T-helper 1 cell treated with Interleukin-12 subunit alpha and Interleukin-12 subunit beta and Interleukin-4 antibody, amounts not matched to agents 30 μg/mL and 1 μg/mL, for 36 hours (primary cell): ENCODE measurements at regions not wholly inside any gene's neighbourhood (a gene's known extent, or its start where the extent isn't known, plus 50 kb on each side); places are given as distances from the start of the nearest gene placed in this dataset.
A peak's percentile ranks its signal among the peaks of the same experiment; 100 is the strongest.

Source experiments
- H3K27ac Mint-ChIP-seq: one replicate; pipeline ENCODE4 v1.8.0; 2021; ENCODE audit warnings: mild to moderate bottlenecking, mixed read lengths
- H3K27me3 Mint-ChIP-seq: one replicate; pipeline ENCODE4 v1.8.0; 2021; ENCODE audit warnings: low read depth, mixed read lengths
- H3K36me3 Mint-ChIP-seq: one replicate; pipeline ENCODE4 v1.8.0; 2021; ENCODE audit warnings: low read depth, mixed read lengths
- H3K4me1 Mint-ChIP-seq: one replicate; pipeline ENCODE4 v1.8.0; 2021; ENCODE audit warnings: low read depth, mixed read lengths
- H3K4me3 Mint-ChIP-seq: one replicate; pipeline ENCODE4 v1.8.0; 2021; ENCODE audit warnings: mild to moderate bottlenecking, moderate library complexity, mixed read lengths
- H3K9me3 Mint-ChIP-seq: one replicate; pipeline ENCODE4 v1.8.0; 2021; ENCODE audit warnings: mixed read lengths

DNA sequence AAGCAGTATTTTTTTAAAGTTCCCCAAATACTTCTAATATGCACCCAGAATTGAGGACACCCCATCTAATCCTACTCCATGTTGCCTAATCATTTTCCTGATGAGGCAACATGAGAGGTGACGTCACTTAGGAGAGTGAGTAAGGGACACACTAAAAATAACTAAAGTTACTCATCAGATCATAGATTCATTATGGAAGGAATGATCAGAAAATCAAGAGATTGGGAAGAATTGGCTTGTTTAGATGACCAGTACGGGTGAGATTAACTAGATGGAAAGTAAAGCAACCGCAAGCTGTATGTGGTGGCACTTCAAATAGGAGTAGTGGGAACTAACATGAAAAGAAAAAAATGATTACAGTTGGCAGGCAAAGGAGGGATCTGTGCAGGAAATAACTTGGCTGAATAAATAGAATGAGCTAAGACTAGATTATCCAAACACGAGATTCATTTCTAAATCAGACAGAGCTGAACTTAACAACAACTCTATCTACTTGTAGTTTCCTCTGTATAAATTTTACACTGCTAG is 61.4 kb upstream of the CXADR start:
- Mint-ChIP-seq H3K27ac (no peak overlapping the region), H3K4me1 (peaks cover 5% of the 10 kb centered on the region), H3K9me3 (no peaks in the 10 kb centered on the region), H3K36me3 (no peaks in the 10 kb centered on the region), H3K27me3 (peaks cover 7% of the 10 kb centered on the region), H3K4me3 (no peak overlapping the region)

DNA sequence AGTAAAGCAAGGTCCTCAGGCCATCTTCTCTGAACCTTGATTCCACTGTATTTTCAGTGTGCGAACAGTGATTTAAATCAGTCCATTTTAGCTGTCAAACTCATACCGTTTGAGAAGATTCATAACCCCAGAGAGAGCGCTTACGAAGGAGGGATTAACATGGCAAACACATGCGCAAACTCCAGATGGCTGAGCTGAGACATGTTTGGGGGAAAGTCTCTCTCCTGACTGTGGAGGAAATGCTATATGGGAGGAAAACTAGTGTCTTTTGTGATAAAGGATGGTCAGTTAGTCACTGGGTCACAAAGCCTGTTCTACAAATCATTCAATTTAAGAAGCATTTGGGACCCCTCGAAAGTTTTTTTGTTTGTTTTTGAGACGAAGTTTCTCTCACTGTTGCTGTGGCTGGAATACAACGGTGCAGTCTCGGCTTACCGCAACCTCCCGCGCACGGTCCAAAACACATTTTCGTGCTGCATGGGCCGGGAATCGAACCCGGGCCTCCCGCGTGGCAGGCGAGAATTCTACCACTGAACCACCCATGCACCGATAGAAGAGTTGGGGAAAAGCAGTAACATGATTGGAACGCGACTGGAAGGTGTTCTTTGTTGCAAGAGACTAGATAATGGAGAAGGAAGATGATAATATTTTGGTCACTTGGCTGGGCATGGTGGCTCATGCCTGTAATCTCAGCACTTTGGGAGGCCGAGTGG is 58.4 kb upstream of the CXADR start:
- no peaks in the 10 kb centered on the region for H3K36me3 Mint-ChIP-seq
- H3K27me3 Mint-ChIP-seq, result peaks cover 7% of the 10 kb centered on the region
- H3K9me3 Mint-ChIP-seq, result no peaks in the 10 kb centered on the region
- peaks cover 5% of the 10 kb centered on the region for H3K4me1 Mint-ChIP-seq
- H3K4me3 Mint-ChIP-seq, result peak overlapping the region; percentile 45
- peak overlapping the region; percentile 81 for H3K27ac Mint-ChIP-seq

DNA sequence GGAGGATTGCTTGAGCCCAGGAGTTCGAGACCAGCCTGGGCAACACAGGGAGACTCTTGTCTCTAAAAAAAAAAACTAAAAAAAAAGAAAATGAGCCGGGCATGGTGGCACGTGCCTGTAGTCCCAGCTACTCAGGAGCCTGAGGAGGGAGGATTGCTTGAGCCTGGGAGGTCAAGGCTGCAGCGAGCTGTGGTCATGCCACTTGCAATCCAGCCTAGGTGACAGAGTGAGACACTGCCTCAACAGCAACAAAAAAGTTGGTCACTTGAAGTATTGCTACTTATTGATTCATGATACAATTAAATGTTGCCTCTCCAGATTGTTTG is 57.9 kb upstream of the CXADR start:
- H3K4me3 Mint-ChIP-seq, result no peak overlapping the region
- H3K4me1 Mint-ChIP-seq, result peaks cover 5% of the 10 kb centered on the region
- H3K9me3 Mint-ChIP-seq, result no peaks in the 10 kb centered on the region
- no peaks in the 10 kb centered on the region for H3K36me3 Mint-ChIP-seq
- H3K27ac Mint-ChIP-seq, result no peak overlapping the region
- H3K27me3 Mint-ChIP-seq, result peaks cover 7% of the 10 kb centered on the region

DNA sequence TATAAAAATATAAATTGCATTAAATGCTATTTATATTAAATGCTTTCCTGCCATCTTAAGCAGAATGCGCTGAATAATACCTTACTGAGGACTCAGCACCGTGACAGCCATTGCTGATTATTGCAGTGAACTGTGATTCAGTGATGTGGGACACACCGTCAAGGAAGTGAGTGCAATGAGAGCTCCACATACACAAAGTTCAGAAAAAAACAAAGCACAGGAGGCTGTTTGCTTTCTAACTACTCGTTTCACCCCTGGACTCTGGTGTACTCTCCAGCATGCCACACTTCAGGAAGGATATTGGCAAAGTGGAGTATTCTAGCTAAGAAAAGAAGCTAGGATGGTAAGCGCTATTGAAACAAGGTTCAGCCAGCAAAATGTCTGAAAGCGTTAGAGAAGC is 57.4 kb upstream of the CXADR start:
- Mint-ChIP-seq H3K27ac (no peak overlapping the region), H3K9me3 (no peaks in the 10 kb centered on the region), H3K4me1 (peaks cover 5% of the 10 kb centered on the region), H3K4me3 (no peak overlapping the region), H3K36me3 (no peaks in the 10 kb centered on the region), H3K27me3 (peaks cover 7% of the 10 kb centered on the region)

DNA sequence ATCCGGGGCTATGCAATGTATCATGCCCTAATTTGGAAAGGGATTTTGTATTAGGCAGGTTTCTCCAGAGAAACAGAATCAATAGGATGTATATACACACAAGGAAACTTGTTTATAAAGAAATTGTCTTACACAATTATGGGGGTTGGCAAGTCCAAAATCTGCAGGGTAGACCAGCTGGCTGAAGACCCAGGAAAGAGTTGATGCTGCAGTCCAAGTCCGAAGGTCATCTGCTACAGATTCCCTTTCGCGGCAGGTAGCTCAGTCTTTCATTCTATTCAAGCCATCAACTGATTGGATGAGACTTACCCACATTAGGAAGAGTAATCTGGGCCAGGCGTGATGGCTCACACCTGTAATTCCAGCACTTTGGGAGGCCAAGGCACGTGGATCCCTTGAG is 54.6 kb upstream of the CXADR start:
- H3K9me3 Mint-ChIP-seq, result no peaks in the 10 kb centered on the region
- no peak overlapping the region for H3K27ac Mint-ChIP-seq
- peaks cover 5% of the 10 kb centered on the region for H3K4me1 Mint-ChIP-seq
- H3K4me3 Mint-ChIP-seq, result no peak overlapping the region
- H3K36me3 Mint-ChIP-seq, result no peaks in the 10 kb centered on the region
- peaks cover 7% of the 10 kb centered on the region for H3K27me3 Mint-ChIP-seq

DNA sequence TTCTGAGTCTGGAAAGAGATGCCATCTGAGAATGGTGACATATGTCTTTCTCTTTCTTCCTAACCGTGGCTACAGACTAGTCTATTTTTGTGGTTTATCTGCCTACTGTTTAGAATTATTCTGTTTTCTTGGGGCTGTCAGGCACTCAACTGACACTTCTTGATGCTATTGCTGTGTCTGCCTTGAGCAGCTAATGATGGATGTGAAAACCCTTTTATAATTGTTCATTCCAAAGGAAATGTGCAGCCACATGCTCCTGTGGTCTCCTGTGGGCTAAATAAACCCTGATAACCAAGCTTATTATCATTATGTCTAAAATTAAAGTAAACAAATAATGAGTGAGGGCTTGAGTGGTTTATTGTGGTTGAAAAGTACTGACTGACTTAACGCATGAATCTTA is 52.7 kb upstream of the CXADR start:
- no peaks in the 10 kb centered on the region for H3K27me3 Mint-ChIP-seq
- H3K27ac Mint-ChIP-seq, result no peak overlapping the region

DNA sequence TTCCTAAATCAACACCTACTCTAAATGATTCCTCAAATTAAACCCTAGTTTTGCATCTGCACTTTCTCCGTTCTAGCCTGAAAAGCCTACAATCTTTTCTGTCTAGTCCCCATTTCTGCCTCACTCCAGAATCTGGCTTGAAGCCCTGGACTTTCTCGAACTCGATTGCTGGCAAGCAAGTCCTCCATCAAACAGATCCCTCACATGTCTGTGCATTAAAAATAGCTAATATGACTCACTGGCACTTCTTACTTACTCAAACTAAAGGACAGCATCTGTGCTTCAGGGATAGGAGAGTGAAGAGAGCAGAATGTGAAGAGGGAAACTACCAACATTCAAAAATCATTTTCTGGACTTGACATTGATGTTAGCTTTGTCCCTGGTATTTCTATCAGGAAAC is 51.8 kb upstream of the CXADR start:
- no peaks in the 10 kb centered on the region for H3K36me3 Mint-ChIP-seq
- H3K27me3 Mint-ChIP-seq, result no peaks in the 10 kb centered on the region
- no peak overlapping the region for H3K27ac Mint-ChIP-seq
- H3K4me1 Mint-ChIP-seq, result no peaks in the 10 kb centered on the region
- H3K4me3 Mint-ChIP-seq, result no peak overlapping the region
- no peaks in the 10 kb centered on the region for H3K9me3 Mint-ChIP-seq

More for the DNA sequence above, 52.7 kb upstream of the CXADR start:
- Mint-ChIP-seq H3K4me3 (no peak overlapping the region), H3K36me3 (no peaks in the 10 kb centered on the region), H3K4me1 (no peaks in the 10 kb centered on the region), H3K9me3 (no peaks in the 10 kb centered on the region)

DNA sequence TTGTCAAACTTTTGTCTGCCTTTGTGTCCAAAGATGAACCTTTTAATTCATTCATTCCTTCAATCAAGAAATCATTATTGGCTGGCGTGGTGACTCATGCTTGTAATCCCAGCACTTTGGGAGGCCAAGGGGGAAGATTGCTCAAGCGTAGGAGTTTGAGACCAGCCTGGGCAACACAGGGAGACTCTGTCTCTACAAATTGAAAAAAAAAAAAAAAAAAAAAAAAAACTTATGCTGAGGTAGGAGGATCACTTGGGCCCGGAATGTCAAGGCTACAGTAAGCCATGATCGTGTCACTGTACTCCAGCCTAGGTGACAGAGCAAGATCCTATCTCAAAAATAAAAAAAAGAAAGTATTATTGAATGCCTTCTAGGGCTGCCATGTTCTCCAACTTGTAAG is 51.3 kb upstream of the CXADR start:
- H3K4me3 Mint-ChIP-seq, result no peak overlapping the region
- no peaks in the 10 kb centered on the region for H3K27me3 Mint-ChIP-seq
- no peaks in the 10 kb centered on the region for H3K36me3 Mint-ChIP-seq
- H3K9me3 Mint-ChIP-seq, result no peaks in the 10 kb centered on the region
- H3K27ac Mint-ChIP-seq, result no peak overlapping the region
- no peaks in the 10 kb centered on the region for H3K4me1 Mint-ChIP-seq

DNA sequence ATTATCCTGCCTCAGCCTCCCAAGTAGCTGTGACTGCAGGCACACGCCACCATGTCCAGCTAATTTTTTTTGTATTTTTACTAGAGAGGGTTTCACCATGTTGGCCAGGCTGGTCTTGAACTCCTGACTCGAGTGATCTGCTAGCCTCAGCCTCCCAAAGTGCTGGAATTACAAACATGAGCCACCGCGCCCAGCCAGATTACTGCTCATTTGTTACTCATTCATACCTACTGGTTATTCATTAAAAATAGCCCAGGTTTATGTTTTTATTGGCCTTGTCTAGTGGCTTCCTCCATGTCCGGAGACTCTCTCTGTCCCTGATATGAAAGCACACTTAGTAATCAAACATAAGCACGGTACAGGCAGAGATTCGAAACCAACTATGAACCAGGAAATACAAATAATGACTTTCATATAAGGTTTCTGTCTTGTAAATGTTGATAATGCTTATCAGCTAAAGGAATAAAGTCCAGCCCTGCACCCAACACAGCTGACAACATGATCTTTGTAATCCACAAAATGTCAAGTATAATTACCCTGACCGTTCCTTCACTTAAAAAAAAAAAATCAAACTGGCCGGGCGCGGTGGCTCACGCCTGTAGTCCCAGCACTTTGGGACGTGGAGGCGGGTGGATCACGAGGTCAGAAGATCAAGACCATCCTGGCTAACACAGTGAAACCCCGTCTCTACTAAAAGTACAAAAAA is 50.4 kb upstream of the CXADR start:
- no peaks in the 10 kb centered on the region for H3K27me3 Mint-ChIP-seq
- no peaks in the 10 kb centered on the region for H3K9me3 Mint-ChIP-seq
- no peaks in the 10 kb centered on the region for H3K4me1 Mint-ChIP-seq
- H3K4me3 Mint-ChIP-seq, result no peak overlapping the region
- H3K27ac Mint-ChIP-seq, result no peak overlapping the region
- H3K36me3 Mint-ChIP-seq, result no peaks in the 10 kb centered on the region
